SK-N-SH treated with all-trans-retinoic acid at 6 μM for 48 hours (cell line): ENCODE measurements at regions not wholly inside any gene's neighbourhood (a gene's known extent, or its start where the extent isn't known, plus 50 kb on each side); places are given as distances from the start of the nearest gene placed in this dataset.

ENCODE experiments used
- ISL1 ChIP-seq: fragments of 250-450 bp; sonication (Bioruptor Pico); IDR thresholded peaks from 2 replicates; pipeline ENCODE4 v2.1.2; 2022; ENCODE audit warnings: mild to moderate bottlenecking, moderate library complexity
- ZFP3 ChIP-seq: fragments of 250-450 bp; sonication (Bioruptor Pico); IDR thresholded peaks from 2 replicates; pipeline ENCODE4 v1.5.0; 2020; ENCODE audit warnings: mild to moderate bottlenecking, moderate library complexity
- ZFP30 ChIP-seq: fragments of 450-650 bp; formaldehyde crosslinking; IDR thresholded peaks from 2 replicates; pipeline ENCODE4 v1.5.0; 2022; ENCODE audit warnings: mild to moderate bottlenecking, moderate library complexity
- ZNF8 ChIP-seq: fragments of 450-650 bp; formaldehyde crosslinking; IDR thresholded peaks from 2 replicates; pipeline ENCODE4 v1.5.0; 2020; ENCODE audit warnings: mild to moderate bottlenecking, moderate library complexity

- TF ChIP-seq ZFP3 (CRISPR knock-in tag) (no peak), ZFP30 (no peak), ZNF8 (CRISPR knock-in tag) (no peak), ISL1 (no peak)
Measured at GRCh38 chr4:12534684-12535083, 949.5 kb downstream of the RAB28 start.
